ENCODE measurements at regions not wholly inside any gene's neighbourhood (a gene's known extent, or its start where the extent isn't known, plus 50 kb on each side); places are given as distances from the start of the nearest gene placed in this dataset.
"Not testable (repeated sequence)": the region's sequence is repeated elsewhere in the genome, so short reads cannot be mapped to it uniquely, and the experiment has no call there.

GRCh38 chr11:116373104-116373944, 399.5 kb downstream of the BUD13 start:
- Histone ChIP-seq H3K4me1 (ENCODE audit: control insufficient read depth, insufficient read depth, low read length) (peaks cover 2% of the 10 kb centered on the region), H3K27me3 (ENCODE audit: control insufficient read depth, insufficient read depth, low read length) (no peaks in the 10 kb centered on the region), H3K36me3 (ENCODE audit: control insufficient read depth, insufficient read depth, low read length) (no peaks in the 10 kb centered on the region), H3K27ac (ENCODE audit: low read length) (no peak overlapping the region), H3K9me3 (ENCODE audit: control insufficient read depth, low read depth, low read length) (no peaks in the 10 kb centered on the region), H3K4me3 (ENCODE audit: low read length) (no peak overlapping the region)
- WGBS (ENCODE audit: insufficient coverage, low lambda C conversion rate) = no CpG with 5 or more reads among the region's 10 CpGs
- no peak for DNase-seq

- H3K4me1 ChIP-seq (ENCODE audit: control insufficient read depth, insufficient read depth, low read length) = no peaks in the 10 kb centered on the region
- no CpG with 5 or more reads among the region's 3 CpGs for WGBS (ENCODE audit: insufficient coverage, low lambda C conversion rate)
- no peak overlapping the region for H3K27ac ChIP-seq (ENCODE audit: low read length)
- no peak for DNase-seq
- no peaks in the 10 kb centered on the region for H3K27me3 ChIP-seq (ENCODE audit: control insufficient read depth, insufficient read depth, low read length)
- no peak overlapping the region for H3K4me3 ChIP-seq (ENCODE audit: low read length)
- no peaks in the 10 kb centered on the region for H3K36me3 ChIP-seq (ENCODE audit: control insufficient read depth, insufficient read depth, low read length)
- no peaks in the 10 kb centered on the region for H3K9me3 ChIP-seq (ENCODE audit: control insufficient read depth, low read depth, low read length)
Measured at GRCh38 chr11:116371146-116371545, 401.6 kb downstream of the BUD13 start.

GRCh38 chr11:116368784-116369183, 404.0 kb downstream of the BUD13 start:
- Histone ChIP-seq H3K4me3 (ENCODE audit: low read length) (no peak overlapping the region), H3K27ac (ENCODE audit: low read length) (no peak overlapping the region), H3K36me3 (ENCODE audit: control insufficient read depth, insufficient read depth, low read length) (no peaks in the 10 kb centered on the region), H3K4me1 (ENCODE audit: control insufficient read depth, insufficient read depth, low read length) (no peaks in the 10 kb centered on the region), H3K9me3 (ENCODE audit: control insufficient read depth, low read depth, low read length) (no peaks in the 10 kb centered on the region), H3K27me3 (ENCODE audit: control insufficient read depth, insufficient read depth, low read length) (no peaks in the 10 kb centered on the region)
- no peak for DNase-seq
- no CpG with 5 or more reads among the region's 5 CpGs for WGBS (ENCODE audit: insufficient coverage, low lambda C conversion rate)

GRCh38 chr11:116366980-116367645, 405.7 kb downstream of the BUD13 start:
- WGBS (ENCODE audit: insufficient coverage, low lambda C conversion rate) = no CpG with 5 or more reads among the region's 4 CpGs

GRCh38 chr11:116366451-116366850, 406.3 kb downstream of the BUD13 start:
- no CpG with 5 or more reads among the region's 1 CpG for whole genome bisulfite sequencing (ENCODE audit: insufficient coverage, low lambda C conversion rate)
- no peaks in the 10 kb centered on the region for H3K27me3 ChIP-seq (ENCODE audit: control insufficient read depth, insufficient read depth, low read length)
- DNase-seq = no peak
- H3K9me3 ChIP-seq (ENCODE audit: control insufficient read depth, low read depth, low read length) = no peaks in the 10 kb centered on the region
- no peaks in the 10 kb centered on the region for H3K36me3 ChIP-seq (ENCODE audit: control insufficient read depth, insufficient read depth, low read length)
- H3K4me1 ChIP-seq (ENCODE audit: control insufficient read depth, insufficient read depth, low read length) = no peaks in the 10 kb centered on the region
- no peak overlapping the region for H3K27ac ChIP-seq (ENCODE audit: low read length)
- no peak overlapping the region for H3K4me3 ChIP-seq (ENCODE audit: low read length)

More at GRCh38 chr11:116366980-116367645, 405.7 kb downstream of the BUD13 start:
- Histone ChIP-seq H3K9me3 (ENCODE audit: control insufficient read depth, low read depth, low read length) (no peaks in the 10 kb centered on the region), H3K27ac (ENCODE audit: low read length) (no peak overlapping the region), H3K36me3 (ENCODE audit: control insufficient read depth, insufficient read depth, low read length) (no peaks in the 10 kb centered on the region), H3K4me3 (ENCODE audit: low read length) (no peak overlapping the region), H3K27me3 (ENCODE audit: control insufficient read depth, insufficient read depth, low read length) (no peaks in the 10 kb centered on the region), H3K4me1 (ENCODE audit: control insufficient read depth, insufficient read depth, low read length) (no peaks in the 10 kb centered on the region)
- peak; percentile 9 to 33 for DNase-seq

- not testable (repeated sequence) for DNase-seq; H3K27ac ChIP-seq (ENCODE audit: low read length); H3K4me3 ChIP-seq (ENCODE audit: low read length); H3K9me3 ChIP-seq (ENCODE audit: control insufficient read depth, low read depth, low read length); H3K36me3 ChIP-seq (ENCODE audit: control insufficient read depth, insufficient read depth, low read length); H3K27me3 ChIP-seq (ENCODE audit: control insufficient read depth, insufficient read depth, low read length); H3K4me1 ChIP-seq (ENCODE audit: control insufficient read depth, insufficient read depth, low read length)
- no CpG with 5 or more reads among the region's 4 CpGs for WGBS (ENCODE audit: insufficient coverage, low lambda C conversion rate)
Measured at GRCh38 chr11:116364925-116365324, 407.9 kb downstream of the BUD13 start.

GRCh38 chr11:116364348-116364747, 408.4 kb downstream of the BUD13 start:
- H3K4me3 ChIP-seq (ENCODE audit: low read length) = no peak overlapping the region
- H3K4me1 ChIP-seq (ENCODE audit: control insufficient read depth, insufficient read depth, low read length) = no peaks in the 10 kb centered on the region
- 60% methylated on average over 1 of the region's 4 CpGs for WGBS (ENCODE audit: insufficient coverage, low lambda C conversion rate)
- no peaks in the 10 kb centered on the region for H3K36me3 ChIP-seq (ENCODE audit: control insufficient read depth, insufficient read depth, low read length)
- no peaks in the 10 kb centered on the region for H3K27me3 ChIP-seq (ENCODE audit: control insufficient read depth, insufficient read depth, low read length)
- H3K27ac ChIP-seq (ENCODE audit: low read length) = no peak overlapping the region
- DNase-seq = no peak
- H3K9me3 ChIP-seq (ENCODE audit: control insufficient read depth, low read depth, low read length) = no peaks in the 10 kb centered on the region

GRCh38 chr11:116360221-116360941, 412.4 kb downstream of the BUD13 start:
- DNase-seq = no peak
- H3K4me1 ChIP-seq (ENCODE audit: control insufficient read depth, insufficient read depth, low read length) = peaks cover 8% of the 10 kb centered on the region
- H3K27ac ChIP-seq (ENCODE audit: low read length) = no peak overlapping the region
- H3K27me3 ChIP-seq (ENCODE audit: control insufficient read depth, insufficient read depth, low read length) = no peaks in the 10 kb centered on the region
- no CpG with 5 or more reads among the region's 11 CpGs for whole genome bisulfite sequencing (ENCODE audit: insufficient coverage, low lambda C conversion rate)
- H3K4me3 ChIP-seq (ENCODE audit: low read length) = no peak overlapping the region
- no peaks in the 10 kb centered on the region for H3K36me3 ChIP-seq (ENCODE audit: control insufficient read depth, insufficient read depth, low read length)
- no peaks in the 10 kb centered on the region for H3K9me3 ChIP-seq (ENCODE audit: control insufficient read depth, low read depth, low read length)

- WGBS (ENCODE audit: insufficient coverage, low lambda C conversion rate) = no CpG with 5 or more reads among the region's 37 CpGs
- no peaks in the 10 kb centered on the region for H3K36me3 ChIP-seq (ENCODE audit: control insufficient read depth, insufficient read depth, low read length)
- H3K4me1 ChIP-seq (ENCODE audit: control insufficient read depth, insufficient read depth, low read length) = peaks cover 8% of the 10 kb centered on the region
- peak; percentile 68 to 69 for DNase-seq
- no peak overlapping the region for H3K4me3 ChIP-seq (ENCODE audit: low read length)
- H3K27me3 ChIP-seq (ENCODE audit: control insufficient read depth, insufficient read depth, low read length) = no peaks in the 10 kb centered on the region
- H3K27ac ChIP-seq (ENCODE audit: low read length) = no peak overlapping the region
- H3K9me3 ChIP-seq (ENCODE audit: control insufficient read depth, low read depth, low read length) = no peaks in the 10 kb centered on the region
Measured at GRCh38 chr11:116357784-116358544, 414.8 kb downstream of the BUD13 start.

- no peak for DNase-seq
- no peak overlapping the region for H3K27ac ChIP-seq (ENCODE audit: low read length)
- no peaks in the 10 kb centered on the region for H3K27me3 ChIP-seq (ENCODE audit: control insufficient read depth, insufficient read depth, low read length)
- WGBS (ENCODE audit: insufficient coverage, low lambda C conversion rate) = no CpG with 5 or more reads among the region's 7 CpGs
- H3K9me3 ChIP-seq (ENCODE audit: control insufficient read depth, low read depth, low read length) = no peaks in the 10 kb centered on the region
- H3K4me1 ChIP-seq (ENCODE audit: control insufficient read depth, insufficient read depth, low read length) = peaks cover 8% of the 10 kb centered on the region
- H3K4me3 ChIP-seq (ENCODE audit: low read length) = no peak overlapping the region
- H3K36me3 ChIP-seq (ENCODE audit: control insufficient read depth, insufficient read depth, low read length) = no peaks in the 10 kb centered on the region
Measured at GRCh38 chr11:116356451-116356850, 416.3 kb downstream of the BUD13 start.

Measured in large intestine (tissue), 3 donors.